AG04449 (cell line): ENCODE measurements at regions not wholly inside any gene's neighbourhood (a gene's known extent, or its start where the extent isn't known, plus 50 kb on each side); places are given as distances from the start of the nearest gene placed in this dataset.

Experiments used
- CTCF ChIA-PET: fragments of 350-600 bp; formaldehyde crosslinking; extraction: SDS; loops from one replicate; lab custom pipeline; 2021; ENCODE audit warnings: antibody characterized with exemption; lab: Yijun Ruan, JAX
- POLR2A ChIA-PET: fragments of 400-600, 350-600 bp; formaldehyde crosslinking; extraction: SDS; loops from one replicate; lab custom pipeline; 2020; ENCODE audit warnings: antibody characterized with exemption, inconsistent platforms; lab: Yijun Ruan, JAX
- DNase-seq: peaks from one replicate; pipeline ENCODE4 v3.0.0-alpha.2; 2010; ENCODE audit warnings: low read depth, low spot score
- H3K4me3 ChIP-seq: 2 replicates; pipeline ENCODE4 v1.5.1; 2011; ENCODE audit warnings: low read depth, mild to moderate bottlenecking, control low read depth, low read length
- CTCF ChIP-seq: IDR thresholded peaks from one replicate; pipeline ENCODE4 v1.5.1; 2011; ENCODE audit warnings: mild to moderate bottlenecking, moderate library complexity, low read length, control low read depth, inconsistent platforms; ENCODE audit not compliant: insufficient read depth; ENCODE audit errors: missing control alignments

GRCh38 chr6:163744256-163744925 lies 329.9 kb downstream of the QKI start:
- POLR2A ChIA-PET: no interaction called here
- CTCF ChIA-PET: interaction anchor here (0.7 kb wide), 1 partner anchor 336 kb away, joined by 3 read pairs; no protein-coding TSS in a partner anchor
- H3K4me3 ChIP-seq: no peak overlapping the region
- TF ChIP-seq CTCF: no peak
- no peak for DNase-seq

- no peak overlapping the region for H3K4me3 ChIP-seq
- POLR2A ChIA-PET: no interaction called here
- no peak for TF ChIP-seq CTCF
- DNase-seq: no peak
- CTCF ChIA-PET: no interaction called here
These were observed 329.3 kb downstream of the QKI start for GRCh38 chr6:163743796-163744195.

GRCh38 chr6:163741743-163742363 lies 327.3 kb downstream of the QKI start:
- TF ChIP-seq CTCF: no peak
- H3K4me3 ChIP-seq: no peak overlapping the region
- ChIA-PET POLR2A (no interaction called here), CTCF (no interaction called here)
- no peak for DNase-seq

GRCh38 chr6:163741342-163741741 lies 326.8 kb downstream of the QKI start:
- no peak for DNase-seq
- no peak for TF ChIP-seq CTCF
- ChIA-PET CTCF (no interaction called here), POLR2A (no interaction called here)
- no peak overlapping the region for H3K4me3 ChIP-seq

- ChIA-PET CTCF (no interaction called here), POLR2A (no interaction called here)
- TF ChIP-seq CTCF: no peak
- H3K4me3 ChIP-seq: no peak overlapping the region
- no peak for DNase-seq
These were observed 325.4 kb downstream of the QKI start for GRCh38 chr6:163739966-163740365.

GRCh38 chr6:163739408-163739725 lies 324.8 kb downstream of the QKI start:
- DNase-seq: no peak
- CTCF ChIA-PET: no interaction called here

More at GRCh38 chr6:163739408-163739725, 324.8 kb downstream of the QKI start:
- no peak for TF ChIP-seq CTCF
- H3K4me3 ChIP-seq: no peak overlapping the region
- POLR2A ChIA-PET: no interaction called here
